KOPT-K1 (cell line): ENCODE measurements at regions not wholly inside any gene's neighbourhood (a gene's known extent, or its start where the extent isn't known, plus 50 kb on each side); places are given as distances from the start of the nearest gene placed in this dataset.
"Not testable (repeated sequence)": the region's sequence is repeated elsewhere in the genome, so short reads cannot be mapped to it uniquely, and the experiment has no call there.

Experiments used
- H3K27ac ChIP-seq: fragments of 200-600 bp; sonication (generic); 2 replicates; pipeline ENCODE4 v1.5.1; 2016; ENCODE audit warnings: antibody characterized with exemption, mild to moderate bottlenecking, low read depth, low read length; ENCODE audit not compliant: poor library complexity, severe bottlenecking
- H3K36me3 ChIP-seq: fragments of 200-600 bp; sonication (generic); 2 replicates; pipeline ENCODE4 v1.5.1; 2017; ENCODE audit warnings: antibody characterized with exemption, mild to moderate bottlenecking, low read length, moderate library complexity; ENCODE audit not compliant: insufficient read depth
- H3K9me3 ChIP-seq: fragments of 200-600 bp; sonication (generic); 2 replicates; pipeline ENCODE4 v1.5.1; 2017; ENCODE audit warnings: antibody characterized with exemption, low read length, mild to moderate bottlenecking; ENCODE audit not compliant: insufficient read depth, poor library complexity, severe bottlenecking

DNA sequence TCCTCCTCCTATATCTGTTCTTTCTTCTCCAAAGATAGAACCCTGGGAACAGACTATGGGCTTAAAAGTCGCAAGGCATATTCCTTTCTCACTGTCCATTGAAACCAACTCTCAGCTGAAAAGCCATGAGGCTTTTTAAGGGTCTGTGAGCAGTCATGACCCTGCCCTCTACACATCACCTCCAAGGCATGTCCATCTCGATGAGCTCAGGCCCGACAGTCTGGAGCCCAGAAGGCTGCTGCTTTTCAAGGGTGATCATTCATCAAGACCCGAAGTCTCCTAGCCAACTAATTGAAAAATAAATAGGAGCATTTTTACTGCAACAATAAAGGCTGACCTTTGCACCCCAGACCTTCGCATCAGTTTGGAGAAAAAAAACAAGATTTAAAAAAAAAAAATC, 378.8 kb upstream of the NRSN1 start:
- H3K27ac ChIP-seq: no peak overlapping the region
- H3K9me3 ChIP-seq: no peaks in the 10 kb centered on the region
- H3K36me3 ChIP-seq: no peaks in the 10 kb centered on the region

GRCh38 chr6:23752414-23752813, 373.6 kb upstream of the NRSN1 start:
- Histone ChIP-seq H3K9me3 (no peaks in the 10 kb centered on the region), H3K27ac (no peak overlapping the region)

DNA sequence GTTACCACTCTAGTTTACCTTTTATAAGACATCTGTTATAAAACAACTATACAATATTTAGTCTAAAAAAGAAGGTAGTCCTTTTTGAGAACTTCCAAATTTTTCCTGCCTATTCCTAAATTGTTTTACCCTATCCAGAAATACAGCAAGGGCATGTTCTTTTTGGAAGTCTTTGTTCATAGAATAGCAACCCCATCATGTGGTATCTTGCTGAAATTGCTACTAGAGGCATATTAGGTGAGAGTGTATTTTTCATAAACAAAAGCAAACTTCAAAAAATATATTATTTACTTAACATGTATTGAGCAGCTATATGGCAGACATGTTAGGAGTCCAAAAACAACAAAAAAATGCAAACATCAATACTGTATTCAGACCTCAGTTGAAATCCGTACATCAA, 371.8 kb upstream of the NRSN1 start:
- Histone ChIP-seq H3K9me3 (no peaks in the 10 kb centered on the region), H3K36me3 (no peaks in the 10 kb centered on the region), H3K27ac (no peak overlapping the region)

More at GRCh38 chr6:23752414-23752813, 373.6 kb upstream of the NRSN1 start:
- H3K36me3 ChIP-seq: no peaks in the 10 kb centered on the region

DNA sequence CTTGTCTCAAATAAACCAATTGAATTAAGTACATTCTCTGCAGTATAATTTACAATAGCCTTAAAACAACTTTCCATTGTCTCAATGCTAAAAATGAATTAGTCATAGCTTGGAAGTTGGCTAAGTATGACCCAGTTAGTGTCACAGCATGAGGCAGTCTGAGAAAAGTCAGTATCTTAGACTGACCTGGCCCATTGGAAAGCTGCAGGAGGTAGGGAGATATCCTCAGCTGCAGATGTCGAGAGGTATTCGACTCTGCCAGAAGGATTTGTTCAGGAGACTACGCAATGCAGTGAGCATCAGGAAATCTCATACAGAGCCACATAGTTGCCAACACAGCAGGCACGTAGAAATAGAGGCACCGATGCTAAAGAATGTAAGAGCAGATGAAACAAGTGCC, 350.9 kb upstream of the NRSN1 start:
- Histone ChIP-seq H3K9me3 (no peaks in the 10 kb centered on the region), H3K27ac (no peak overlapping the region), H3K36me3 (no peaks in the 10 kb centered on the region)

DNA sequence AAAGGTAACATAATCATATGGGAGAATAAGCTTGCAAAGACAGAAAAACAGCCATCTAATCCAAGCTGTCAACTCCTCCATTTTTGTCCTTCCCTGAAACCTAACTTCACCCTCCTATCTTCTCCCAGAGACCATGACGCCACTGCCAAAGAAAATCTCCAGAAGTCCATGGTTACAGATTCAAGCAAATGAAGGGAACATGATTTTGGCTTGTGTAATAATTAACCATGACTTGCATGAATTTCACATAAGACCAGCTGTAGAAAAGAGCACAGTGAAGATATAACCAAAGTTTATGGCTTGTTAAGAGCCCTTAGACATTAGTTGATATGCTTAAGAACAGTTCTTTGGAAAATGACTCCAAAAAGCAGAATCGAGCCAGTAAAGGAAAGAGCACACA, 342.1 kb upstream of the NRSN1 start:
- Histone ChIP-seq H3K27ac (no peak overlapping the region), H3K9me3 (no peaks in the 10 kb centered on the region), H3K36me3 (no peaks in the 10 kb centered on the region)

GRCh38 chr6:23784301-23784919, 341.6 kb upstream of the NRSN1 start:
- no peaks in the 10 kb centered on the region for H3K9me3 ChIP-seq
- H3K27ac ChIP-seq: no peak overlapping the region
- no peaks in the 10 kb centered on the region for H3K36me3 ChIP-seq

GRCh38 chr6:23790756-23791155, 335.3 kb upstream of the NRSN1 start:
- no peak overlapping the region for H3K27ac ChIP-seq
- H3K9me3 ChIP-seq: no peaks in the 10 kb centered on the region
- no peaks in the 10 kb centered on the region for H3K36me3 ChIP-seq

GRCh38 chr6:23797041-23797440, 329.0 kb upstream of the NRSN1 start:
- Histone ChIP-seq H3K36me3 (no peaks in the 10 kb centered on the region), H3K27ac (no peak overlapping the region), H3K9me3 (no peaks in the 10 kb centered on the region)

DNA sequence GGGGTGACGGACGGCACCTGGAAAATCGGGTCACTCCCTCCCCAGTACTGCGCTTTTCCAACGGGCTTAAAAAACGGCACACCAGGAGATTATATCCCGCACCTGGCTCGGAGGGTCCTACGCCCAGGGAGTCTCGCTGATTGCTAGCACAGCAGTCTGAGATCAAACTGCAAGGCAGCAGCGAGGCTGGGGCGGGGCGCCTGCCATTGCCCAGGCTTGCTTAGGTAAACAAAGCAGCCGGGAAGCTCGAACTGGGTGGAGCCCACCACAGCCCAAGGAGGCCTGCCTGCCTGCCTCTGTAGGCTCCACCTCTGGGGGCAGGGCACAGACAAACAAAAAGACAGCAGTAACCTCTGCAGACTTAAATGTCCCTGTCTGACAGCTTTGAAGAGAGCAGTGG, 321.7 kb upstream of the NRSN1 start:
- not testable (repeated sequence) for H3K27ac ChIP-seq, H3K9me3 ChIP-seq, H3K36me3 ChIP-seq

GRCh38 chr6:23821141-23821540, 304.9 kb upstream of the NRSN1 start:
- H3K36me3 ChIP-seq, H3K27ac ChIP-seq: not testable (repeated sequence)

GRCh38 chr6:23823421-23823820, 302.6 kb upstream of the NRSN1 start:
- Histone ChIP-seq H3K9me3 (no peaks in the 10 kb centered on the region), H3K36me3 (no peaks in the 10 kb centered on the region), H3K27ac (no peak overlapping the region)

More at GRCh38 chr6:23821141-23821540, 304.9 kb upstream of the NRSN1 start:
- H3K9me3 ChIP-seq: not testable (repeated sequence)

GRCh38 chr6:23826572-23826971, 299.4 kb upstream of the NRSN1 start:
- Histone ChIP-seq H3K27ac (no peak overlapping the region), H3K36me3 (no peaks in the 10 kb centered on the region), H3K9me3 (no peaks in the 10 kb centered on the region)

- H3K27ac ChIP-seq: no peak overlapping the region
- H3K9me3 ChIP-seq: no peaks in the 10 kb centered on the region
- no peaks in the 10 kb centered on the region for H3K36me3 ChIP-seq
Measured at GRCh38 chr6:23828861-23829260, 297.2 kb upstream of the NRSN1 start.

DNA sequence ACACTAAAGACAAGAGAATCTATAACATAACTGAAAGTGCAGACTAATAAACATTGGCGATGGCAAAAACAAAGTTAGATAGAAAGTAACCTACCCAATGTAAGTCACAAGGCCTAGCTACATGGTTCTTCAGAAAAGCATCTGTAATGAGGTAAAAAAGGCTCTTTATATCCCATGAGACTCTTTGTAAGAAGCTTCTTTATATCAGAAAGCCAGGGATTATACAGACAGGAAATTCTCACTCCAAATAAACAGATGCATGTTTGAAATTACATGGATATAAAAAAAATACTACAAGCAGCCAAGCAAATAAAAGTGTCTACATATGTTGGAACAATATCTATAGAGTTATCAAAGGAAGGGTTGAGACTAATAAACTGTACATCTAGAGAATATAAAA, 284.9 kb upstream of the NRSN1 start:
- H3K9me3 ChIP-seq: no peaks in the 10 kb centered on the region
- no peak overlapping the region for H3K27ac ChIP-seq
- H3K36me3 ChIP-seq: no peaks in the 10 kb centered on the region

DNA sequence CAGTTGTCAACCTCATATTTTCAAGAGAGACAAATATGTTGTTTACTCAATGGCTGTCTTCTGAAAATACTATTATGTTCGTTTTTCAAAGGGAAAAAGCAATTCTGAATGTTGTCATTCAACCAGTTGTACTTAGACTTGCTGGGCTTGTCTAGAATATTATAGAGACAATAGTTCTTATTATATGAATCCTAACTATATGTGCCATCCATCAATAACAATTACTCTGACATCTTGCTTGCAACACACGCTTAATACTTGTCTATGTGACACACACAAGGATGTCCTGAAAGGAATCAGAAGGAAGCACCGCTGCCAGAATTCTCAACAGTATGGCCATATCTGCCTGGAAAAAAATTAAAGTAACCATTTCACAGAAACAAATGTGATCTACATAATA, 283.3 kb upstream of the NRSN1 start:
- Histone ChIP-seq H3K36me3 (no peaks in the 10 kb centered on the region), H3K9me3 (no peaks in the 10 kb centered on the region), H3K27ac (no peak overlapping the region)

DNA sequence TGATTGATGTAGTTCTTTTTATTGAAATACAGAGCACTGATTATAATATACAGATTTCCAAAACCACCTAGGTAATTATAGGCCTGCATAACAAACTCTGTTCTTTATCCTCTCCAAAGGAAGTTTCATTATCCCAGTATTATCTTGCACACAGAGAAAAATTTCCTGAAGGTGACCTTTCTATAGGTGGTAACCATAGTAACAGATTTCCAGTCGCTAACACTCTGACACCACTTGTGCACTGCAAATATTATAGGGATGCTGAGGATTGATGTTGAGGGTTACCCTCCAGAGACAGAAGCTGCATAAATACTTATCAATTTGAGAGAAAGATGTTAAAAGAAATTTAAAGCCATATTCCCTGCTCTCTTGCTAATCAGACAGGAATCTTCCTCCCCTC, 274.5 kb upstream of the NRSN1 start:
- Histone ChIP-seq H3K27ac (no peak overlapping the region), H3K36me3 (no peaks in the 10 kb centered on the region), H3K9me3 (no peaks in the 10 kb centered on the region)
